Pancreas (tissue), 10 donors: ENCODE measurements at regions not wholly inside any gene's neighbourhood (a gene's known extent, or its start where the extent isn't known, plus 50 kb on each side); places are given as distances from the start of the nearest gene placed in this dataset.

Experiments
- ATAC-seq, 4 donors: fragments of 200-7000 bp; cut with Tn5 transposase; one replicate each; pipeline versions ENCODE4 v1.8.0 to v1.9.1; 2020; ENCODE audit warnings: mild to moderate bottlenecking in 4 of 4, moderate library complexity in 4 of 4
- DNase-seq, 6 donors: peaks; one replicate each; pipeline ENCODE4 v3.0.0-alpha.2; 2020
- FAIRE-seq: peaks from 2 replicates; lab custom pipeline; 2012; peaks lifted over from hg19 to GRCh38; lab: Jason Lieb, UNC
- H3K27ac ChIP-seq, 4 donors: fragments of 200-600 bp; sonication (generic); 1 replicate in 3 of 4; 2 replicates in 1 of 4; pipeline versions ENCODE4 v1.5.0 to v1.8.0; 2020
- H3K27me3 ChIP-seq, 4 donors: fragments of 200-600 bp; one replicate each; pipeline ENCODE4 v1.8.0; 2021
- H3K36me3 ChIP-seq, 3 donors: fragments of 200-600 bp; sonication (generic) in 1 of 3; one replicate each; pipeline versions ENCODE4 v1.5.0 to v1.8.0; 2020 to 2021
- H3K4me1 ChIP-seq, 3 donors: fragments of 200-600 bp; one replicate each; pipeline ENCODE4 v1.8.0; 2021
- H3K4me3 ChIP-seq, 4 donors: fragments of 200-600 bp; sonication (generic) in 2 of 4; one replicate each; pipeline versions ENCODE4 v1.5.0 to v1.8.0; 2020 to 2021
- H3K9me3 ChIP-seq, 4 donors: fragments of 200-600 bp; one replicate each; pipeline ENCODE4 v1.8.0; 2021
- CTCF ChIP-seq, 4 donors: fragments of 200-600 bp; sonication (generic) in 3 of 4; IDR thresholded peaks; one replicate each; pipeline versions ENCODE4 v1.5.0 to v1.8.0; 2021; ENCODE audit warnings: antibody characterized with exemption in 4 of 4
- WGBS, 2 donors: extraction: QIAGEN DNeasy Blood & Tissue Kit; methylation state at CpG; one replicate each; pipeline ENCODE4 v1.1.7; 2013; 5-methylcytosine and 5-hydroxymethylcytosine counted together
- intact Hi-C, 3 donors: fragments of 100-400 bp; cut with DNase I; formaldehyde crosslinking; loops; one replicate each; pipeline versions ENCODE4 v1.11.1 to v1.14.2; 2022
- donor health status: healthy with polysubstance abuse.
- donor health status: DM: no; HTN: no; CAD: no; lungs with moderate emphysema.
- donor health status: DM: no; HTN: no; CAD: no.
- donor health status: control.
- donor health status: control.
- donor health status: Bipolar disorder and iron deficiency.
- donor health status: DM: yes; HTN: yes; CAD: no.
- donor health status: DM: no; HTN: no; CAD: no.
- donor health status: DM: no; HTN: no; CAD: no.
- donor health status: DM: yes; HTN: yes; CAD: no.

DNA sequence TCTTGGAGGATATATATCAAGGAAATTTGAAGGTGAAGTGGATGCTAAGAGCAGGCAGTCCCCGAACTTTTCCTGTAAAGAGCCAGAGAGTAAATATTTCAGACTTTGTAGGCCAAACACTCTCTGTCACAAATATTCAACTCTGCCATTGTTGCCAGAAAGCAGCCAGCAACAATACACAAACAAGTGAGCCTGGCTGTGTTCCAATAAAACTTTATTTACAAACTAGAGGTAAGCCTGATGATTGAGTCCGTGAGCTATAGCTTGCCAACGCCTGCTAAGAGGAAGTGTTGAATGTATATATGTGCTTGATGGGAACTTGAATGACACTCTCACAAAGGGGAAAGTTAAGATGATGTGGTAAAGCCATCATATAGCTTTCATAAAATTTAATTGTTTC, 166.0 kb upstream of the PLN start:
- no peak for ATAC-seq
- 61 to 64% methylated on average over 3 of the region's 3 CpGs for WGBS, 2 donors

DNA sequence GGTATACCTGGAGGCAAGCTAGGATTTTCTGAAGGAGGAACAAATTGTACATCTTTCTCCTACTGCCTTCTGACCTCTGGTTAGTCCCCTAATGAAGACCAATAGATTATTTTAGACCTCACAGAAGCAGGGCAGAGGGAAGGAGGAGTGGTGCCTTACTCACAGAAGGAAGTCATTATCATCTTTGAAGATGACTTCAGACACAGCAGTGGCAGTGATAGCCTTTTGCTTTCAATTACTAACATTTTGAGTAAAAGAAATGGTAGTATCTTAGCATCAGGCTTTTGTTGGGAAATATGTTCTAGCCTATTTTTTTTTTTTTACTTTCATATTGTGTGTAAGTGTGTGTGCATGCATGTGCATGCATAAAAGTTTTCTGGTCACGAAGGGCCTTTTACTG, 164.2 kb upstream of the PLN start:
- Histone ChIP-seq H3K9me3 (no peaks in the 10 kb centered on the region), H3K27ac (no peak overlapping the region), H3K27me3 (no peaks in the 10 kb centered on the region), H3K4me1 (no peaks in the 10 kb centered on the region), H3K4me3 (no peak overlapping the region), H3K36me3 (no peaks in the 10 kb centered on the region)
- FAIRE-seq (no peak), ATAC-seq (no peak), DNase-seq (no peak)
- no peak for TF ChIP-seq CTCF (IDR thresholded peaks at IDR 0.05)
- intact Hi-C loops, result no loop called here
- WGBS, 2 donors, result 91 to 96% methylated on average over 1 of the region's 1 CpG

More for the DNA sequence above, 166.0 kb upstream of the PLN start:
- Histone ChIP-seq H3K27me3 (no peaks in the 10 kb centered on the region), H3K4me1 (no peaks in the 10 kb centered on the region), H3K4me3 (no peak overlapping the region), H3K9me3 (no peaks in the 10 kb centered on the region), H3K27ac (no peak overlapping the region), H3K36me3 (no peaks in the 10 kb centered on the region)
- intact Hi-C loops, result no loop called here
- FAIRE-seq (no peak), DNase-seq (no peak)
- no peak for TF ChIP-seq CTCF (IDR thresholded peaks at IDR 0.05)

- WGBS, 2 donors, result 93 to 95% methylated on average over 1 of the region's 1 CpG
- Histone ChIP-seq H3K4me1 (no peaks in the 10 kb centered on the region), H3K27ac (no peak overlapping the region), H3K4me3 (no peak overlapping the region), H3K36me3 (no peaks in the 10 kb centered on the region), H3K27me3 (no peaks in the 10 kb centered on the region), H3K9me3 (no peaks in the 10 kb centered on the region)
- no peak for ATAC-seq
- DNase-seq, result no peak
- intact Hi-C loops, result no loop called here
- TF ChIP-seq CTCF (IDR thresholded peaks at IDR 0.05), result no peak
- FAIRE-seq, result no peak
Measured at GRCh38 chr6:118386975-118387374, 161.1 kb upstream of the PLN start.

- no peak overlapping the region for H3K4me3 ChIP-seq
- TF ChIP-seq CTCF (IDR thresholded peaks at IDR 0.05), result no peak
- no peaks in the 10 kb centered on the region for H3K4me1 ChIP-seq
- H3K36me3 ChIP-seq, result no peaks in the 10 kb centered on the region
- no peaks in the 10 kb centered on the region for H3K9me3 ChIP-seq
- H3K27me3 ChIP-seq, result no peaks in the 10 kb centered on the region
- no peak for DNase-seq
- no peak for ATAC-seq
- H3K27ac ChIP-seq, result no peak overlapping the region
- FAIRE-seq, result no peak
- WGBS, 2 donors, result 65 to 68% methylated on average over 7 of the region's 7 CpGs
- intact Hi-C loops, result no loop called here
Measured at GRCh38 chr6:118387921-118388701, 160.0 kb upstream of the PLN start.

DNA sequence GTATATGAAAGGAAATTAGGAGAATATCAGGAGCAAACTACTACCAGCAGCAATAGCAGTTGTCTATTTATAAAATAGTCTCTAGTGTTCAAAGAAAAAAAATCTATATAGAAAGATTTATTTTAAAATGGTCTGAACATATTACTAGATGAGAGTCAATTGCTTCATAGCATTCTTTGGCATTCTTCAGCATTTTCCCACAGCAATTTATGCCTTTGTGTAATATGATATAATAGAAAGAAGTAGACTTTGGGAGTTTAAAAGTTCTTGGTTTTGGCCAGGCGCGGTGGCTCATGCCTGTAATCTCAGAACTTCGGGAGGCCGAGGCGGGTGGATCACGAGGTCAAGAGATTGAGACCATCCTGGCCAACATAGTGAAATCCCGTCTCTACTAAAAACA, 157.0 kb upstream of the PLN start:
- H3K4me3 ChIP-seq, result no peak overlapping the region
- FAIRE-seq, result no peak
- ATAC-seq, result no peak
- H3K27ac ChIP-seq, result no peak overlapping the region
- intact Hi-C loops, result no loop called here
- H3K4me1 ChIP-seq, result no peaks in the 10 kb centered on the region
- 90 to 96% methylated on average over 7 of the region's 7 CpGs for WGBS, 2 donors
- TF ChIP-seq CTCF (IDR thresholded peaks at IDR 0.05), result no peak
- H3K9me3 ChIP-seq, result no peaks in the 10 kb centered on the region
- H3K36me3 ChIP-seq, result no peaks in the 10 kb centered on the region
- no peak for DNase-seq
- H3K27me3 ChIP-seq, result no peaks in the 10 kb centered on the region
